ENCODE measurements at regions not wholly inside any gene's neighbourhood (a gene's known extent, or its start where the extent isn't known, plus 50 kb on each side); places are given as distances from the start of the nearest gene placed in this dataset.
"Not testable (repeated sequence)": the region's sequence is repeated elsewhere in the genome, so short reads cannot be mapped to it uniquely, and the experiment has no call there.

DNA sequence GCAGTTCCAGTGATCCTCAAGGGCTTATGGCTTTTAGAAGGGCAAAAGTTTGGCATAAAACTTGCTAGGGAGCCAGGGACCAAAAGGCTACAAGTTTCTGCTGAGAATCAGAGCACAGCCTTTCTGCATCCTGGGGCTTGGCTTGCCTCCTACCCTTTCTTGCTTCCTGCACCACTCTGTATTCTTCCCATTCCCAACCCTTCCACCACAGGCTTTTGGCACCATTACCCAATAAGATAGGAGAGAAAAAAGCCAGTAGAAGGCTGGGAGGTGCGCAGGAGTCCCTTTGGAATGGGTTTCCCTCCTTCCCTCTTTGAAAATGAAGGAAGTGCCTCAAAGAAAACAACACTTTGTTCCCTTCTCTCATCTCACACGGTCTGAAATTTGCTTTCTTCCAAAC lies 268.6 kb downstream of the PDCD6IP start:
- no peak for DNase-seq

GRCh38 chr3:34067536-34068051 lies 269.2 kb downstream of the PDCD6IP start:
- no peak for DNase-seq

DNA sequence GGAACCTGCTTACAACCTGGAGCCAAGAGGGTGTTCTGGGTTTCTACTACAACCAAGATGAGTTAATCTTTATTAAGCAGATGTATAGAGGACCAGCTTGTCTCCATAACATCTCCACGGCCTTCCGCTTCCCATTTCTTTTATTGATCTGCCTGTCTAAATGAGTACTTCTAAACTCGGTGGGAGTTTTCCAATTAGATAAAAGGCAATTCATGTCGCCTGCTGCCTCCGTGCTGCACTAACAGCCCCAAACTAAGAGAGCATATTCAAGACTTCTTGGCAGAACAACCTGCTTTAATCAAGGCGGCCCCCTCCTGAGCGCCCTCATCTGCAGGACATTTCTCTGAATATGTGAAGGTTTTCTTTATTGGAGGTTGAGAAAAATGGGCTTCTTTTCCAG lies 270.1 kb downstream of the PDCD6IP start:
- DNase-seq, result no peak

- DNase-seq, result no peak
Measured at GRCh38 chr3:34070831-34071585, 272.6 kb downstream of the PDCD6IP start.

- DNase-seq, result no peak
Measured at GRCh38 chr3:34072297-34072696, 273.9 kb downstream of the PDCD6IP start.

- no peak for DNase-seq
Measured at GRCh38 chr3:34073111-34073510, 274.7 kb downstream of the PDCD6IP start.

DNA sequence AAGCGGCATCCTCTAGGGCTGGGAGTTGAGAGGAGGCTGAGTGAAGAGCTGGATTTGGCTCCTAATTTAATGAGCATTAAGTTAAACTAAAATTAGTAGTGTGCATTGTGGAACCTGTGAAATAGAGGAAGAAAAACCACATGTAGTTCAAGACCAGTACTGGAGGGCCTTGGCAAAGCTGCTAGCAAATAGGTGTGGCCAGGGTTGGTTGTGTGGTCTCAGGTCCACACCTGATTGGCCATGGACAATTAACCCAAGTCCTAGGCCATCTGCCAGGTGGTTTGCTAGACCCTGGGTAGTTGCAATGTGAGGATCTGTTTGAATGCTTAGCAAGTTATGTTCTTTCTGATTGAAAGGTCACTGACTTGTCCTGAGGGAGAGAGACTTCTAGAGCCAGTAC lies 275.5 kb downstream of the PDCD6IP start:
- no peak for DNase-seq

- DNase-seq, result no peak
Measured at GRCh38 chr3:34075975-34076374, 277.5 kb downstream of the PDCD6IP start.

DNA sequence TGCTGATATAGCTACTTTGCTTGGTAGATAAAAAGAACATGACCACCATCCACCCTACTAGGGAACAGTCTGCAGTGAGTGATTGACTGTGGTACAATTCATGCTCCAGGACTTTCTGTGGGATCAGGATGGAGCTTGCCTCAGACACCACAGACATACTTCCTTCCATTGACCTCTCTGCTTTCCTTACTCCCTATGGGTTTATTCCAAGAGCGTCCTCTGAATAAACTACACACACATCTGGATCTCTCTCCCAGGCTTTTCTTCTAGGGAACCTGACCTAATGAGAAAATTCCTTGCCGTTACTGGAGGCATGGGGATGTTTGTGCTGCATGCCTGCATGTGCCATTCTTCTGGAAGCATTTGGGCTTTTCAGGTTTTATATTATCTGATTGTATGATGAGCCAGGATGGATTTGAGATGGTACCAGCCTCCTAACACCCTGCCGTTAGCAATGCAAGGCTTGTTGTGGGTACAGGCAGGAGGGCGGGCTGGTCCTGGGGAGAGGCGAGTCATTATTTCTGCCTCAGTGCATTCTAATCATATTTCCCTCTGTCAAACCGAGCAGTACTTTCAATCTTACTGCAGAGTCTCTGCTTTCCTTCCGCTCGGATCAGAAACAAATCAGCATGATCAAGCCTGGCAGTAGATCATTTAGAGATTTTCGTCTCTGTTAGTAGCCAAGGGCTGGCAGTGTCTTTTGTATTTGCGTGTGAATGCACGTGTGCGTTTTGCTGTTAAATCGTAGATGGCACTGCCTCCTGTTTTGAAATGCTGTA lies 279.2 kb downstream of the PDCD6IP start:
- DNase-seq, result no peak

DNA sequence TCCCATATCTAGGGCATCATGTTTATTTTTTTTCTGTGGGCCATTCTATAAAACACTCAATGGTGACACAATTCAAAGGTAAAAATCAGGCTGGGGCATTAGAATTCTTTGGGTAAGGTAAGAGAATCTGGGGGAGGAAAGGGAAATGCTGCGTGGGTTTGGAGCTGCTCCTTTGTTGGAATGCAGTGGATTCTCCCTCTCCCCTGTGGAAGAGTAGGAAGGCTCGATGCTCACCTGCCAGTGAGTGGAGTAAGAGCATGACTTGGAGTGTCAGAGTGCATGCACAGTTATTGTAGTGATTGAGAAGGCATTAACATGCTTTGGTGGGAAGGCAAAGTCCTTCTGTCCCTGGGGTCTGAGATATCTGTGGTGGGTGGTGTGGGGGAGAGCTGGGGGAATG lies 280.0 kb downstream of the PDCD6IP start:
- DNase-seq, result no peak

- not testable (repeated sequence) for DNase-seq
Measured at GRCh38 chr3:34079849-34080248, 281.4 kb downstream of the PDCD6IP start.

DNA sequence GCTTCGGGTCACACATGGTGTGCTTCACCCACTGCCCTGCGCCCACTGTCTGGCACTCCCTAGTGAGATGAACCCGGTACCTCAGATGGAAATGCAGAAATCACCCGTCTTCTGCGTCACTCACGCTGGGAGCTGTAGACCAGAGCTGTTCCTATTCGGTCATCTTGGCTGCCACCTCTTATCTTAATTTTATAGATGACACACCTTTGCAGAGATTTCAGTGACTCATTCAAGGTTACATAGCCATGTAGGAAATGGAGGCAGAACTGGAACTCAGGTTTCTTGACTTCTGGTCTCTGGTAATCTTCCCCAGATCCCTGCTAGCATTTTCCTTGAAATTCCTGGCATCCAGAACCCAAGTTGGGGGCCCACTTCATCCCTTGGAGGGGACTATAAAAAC lies 291.9 kb downstream of the PDCD6IP start:
- not testable (repeated sequence) for DNase-seq

DNA sequence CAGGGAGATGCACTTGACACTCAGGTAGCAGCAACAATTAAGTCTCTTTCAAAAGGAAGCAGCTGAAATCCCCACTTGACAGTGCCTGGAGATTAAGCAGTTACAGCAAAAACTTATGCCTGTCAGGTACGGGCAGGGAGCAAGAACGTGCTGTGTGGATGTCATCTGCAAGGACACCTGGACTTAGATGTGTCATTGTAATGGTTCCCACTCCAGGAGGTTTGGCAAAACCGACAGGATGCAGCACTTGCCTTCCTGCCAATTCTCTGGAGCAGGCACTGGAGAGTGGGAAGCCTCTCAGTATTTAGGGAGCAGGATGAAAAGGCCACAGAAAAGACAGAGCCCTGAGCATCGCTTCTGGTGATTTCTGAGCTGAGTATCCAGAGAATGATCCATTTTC lies 292.4 kb downstream of the PDCD6IP start:
- no peak for DNase-seq

GRCh38 chr3:34094280-34094679 lies 295.9 kb downstream of the PDCD6IP start:
- DNase-seq, result not testable (repeated sequence)

- DNase-seq, result no peak
Measured at GRCh38 chr3:34102288-34102687, 303.9 kb downstream of the PDCD6IP start.

- no peak for DNase-seq
Measured at GRCh38 chr3:34106379-34106778, 307.9 kb downstream of the PDCD6IP start.

DNA sequence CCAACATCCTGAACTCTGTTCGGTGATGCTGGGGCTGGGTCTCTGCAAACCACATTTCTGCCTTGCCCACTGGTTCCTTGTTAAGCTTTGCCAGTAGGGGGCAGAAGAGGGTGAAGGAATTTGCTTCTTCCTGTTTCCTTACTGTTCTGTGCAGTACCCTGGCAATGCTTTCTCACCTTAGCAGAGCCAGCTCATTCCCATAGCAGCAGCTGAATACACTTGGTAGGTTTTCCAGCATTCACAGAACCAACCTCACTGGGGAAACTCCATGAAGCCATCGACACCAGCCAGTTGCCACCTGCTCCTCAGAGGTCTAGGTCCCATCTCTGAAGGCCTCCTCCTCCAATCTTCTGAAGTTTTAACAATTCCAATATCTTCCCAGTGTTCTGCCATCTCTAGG lies 308.4 kb downstream of the PDCD6IP start:
- peak; percentile 21 for DNase-seq

GRCh38 chr3:34107669-34108068 lies 309.2 kb downstream of the PDCD6IP start:
- no peak for DNase-seq

GRCh38 chr3:34109021-34109420 lies 310.6 kb downstream of the PDCD6IP start:
- no peak for DNase-seq

GRCh38 chr3:34109846-34110245 lies 311.4 kb downstream of the PDCD6IP start:
- DNase-seq, result no peak

DNA sequence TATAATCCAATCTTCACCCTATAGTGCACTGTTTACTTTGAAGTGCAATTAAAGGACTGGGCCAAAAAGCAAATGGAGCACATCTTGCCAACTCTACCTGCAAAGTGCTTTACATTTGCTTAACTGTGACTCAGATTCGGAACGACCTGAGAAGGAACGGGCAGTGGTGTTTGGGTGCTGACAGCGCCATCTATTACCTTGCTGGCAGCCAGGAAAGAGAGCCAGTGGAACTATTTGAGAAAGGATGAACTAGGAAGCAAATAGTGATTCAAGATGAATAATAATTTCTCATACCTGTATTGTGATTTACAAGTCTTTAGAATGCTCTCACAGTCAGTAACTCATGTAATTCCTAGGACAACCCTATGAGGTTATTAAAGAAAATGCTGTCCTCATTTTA lies 312.9 kb downstream of the PDCD6IP start:
- no peak for DNase-seq

DNA sequence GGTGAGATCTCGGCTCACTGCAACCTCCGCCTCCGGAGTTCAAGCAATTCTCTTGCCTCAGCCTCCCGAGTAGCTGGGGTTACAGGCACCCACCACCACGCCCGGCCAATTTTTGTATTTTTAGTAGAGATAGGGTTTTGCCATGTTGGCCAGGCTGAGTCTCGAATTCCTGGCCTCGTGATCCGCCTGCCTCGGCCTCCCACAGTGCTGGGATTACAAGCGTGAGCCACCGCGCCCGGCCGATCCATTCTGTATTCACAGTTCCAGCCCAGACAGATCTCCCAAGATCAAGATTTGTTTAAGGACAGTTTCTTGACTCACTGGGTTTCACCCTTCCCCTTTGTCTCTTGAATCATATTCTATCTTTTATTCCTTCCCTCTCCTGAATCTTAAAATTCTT lies 313.8 kb downstream of the PDCD6IP start:
- not testable (repeated sequence) for DNase-seq

DNA sequence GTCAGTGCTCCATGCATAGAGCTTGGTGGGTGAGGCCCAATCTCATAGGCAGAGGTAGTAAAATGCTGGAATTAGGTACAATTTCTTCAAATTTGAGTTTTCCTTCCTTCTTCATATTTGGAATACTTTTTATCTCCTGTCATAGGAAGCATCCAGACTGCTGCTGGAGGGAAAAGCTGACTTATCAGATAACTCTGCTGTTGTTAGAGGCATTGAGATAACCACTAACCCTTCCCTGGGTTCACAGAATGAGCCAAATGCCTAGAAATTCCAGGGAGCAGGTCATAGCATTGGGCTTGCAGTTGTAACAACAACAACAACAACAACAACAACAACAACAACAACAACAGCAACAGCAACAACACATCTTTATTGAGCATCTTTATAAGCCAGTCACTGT lies 332.7 kb downstream of the PDCD6IP start:
- DNase-seq, result no peak

DNA sequence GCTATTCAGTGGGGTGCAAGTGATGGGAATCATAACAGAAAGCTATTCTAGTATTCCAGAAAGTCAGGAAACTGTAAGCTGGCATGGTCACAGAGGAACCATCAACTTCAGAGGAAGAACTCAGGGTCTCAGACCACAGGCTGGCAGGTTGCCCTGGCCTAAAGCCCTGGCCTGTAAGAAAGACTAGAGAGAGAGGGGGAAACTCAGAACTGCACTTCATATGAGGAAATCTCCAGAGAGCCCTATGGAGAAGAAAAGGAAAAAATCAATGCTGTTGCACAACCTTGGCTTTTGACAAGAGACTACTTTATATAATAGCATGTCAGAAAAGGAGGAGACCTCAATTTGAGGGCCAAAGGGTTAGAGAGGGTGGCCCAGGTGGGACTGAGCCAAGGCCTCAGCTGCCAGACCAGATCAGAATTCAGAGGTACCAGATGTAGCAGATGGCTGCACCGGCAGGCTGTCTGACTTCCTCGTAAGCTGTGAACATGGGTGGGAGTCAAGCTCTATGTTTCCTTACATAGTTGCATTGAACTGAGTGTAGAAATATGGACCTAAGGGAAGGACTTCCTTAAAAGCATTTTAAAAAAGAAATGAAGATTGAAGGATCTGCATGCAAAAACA lies 333.8 kb downstream of the PDCD6IP start:
- no peak for DNase-seq
